ENCODE measurements at regions not wholly inside any gene's neighbourhood (a gene's known extent, or its start where the extent isn't known, plus 50 kb on each side); places are given as distances from the start of the nearest gene placed in this dataset.

GRCh38 chr2:215787025-215787424, 226.3 kb downstream of the MREG start:
- CTCF ChIA-PET (ENCODE audit: low intra/inter-chr PET ratio, low total read pairs), result no interaction called here

More at GRCh38 chr2:215787025-215787424, 226.3 kb downstream of the MREG start:
- TF ChIP-seq PITX1 (CRISPR knock-in tag; IDR thresholded peaks at IDR 0.05) (0 out of 2 replicates have a peak, but pooled peaks have one; percentile 40), ZBTB20 (CRISPR knock-in tag; IDR thresholded peaks at IDR 0.05; ENCODE audit: borderline replicate concordance, low read depth) (peak; percentile 34; the same call in 1 of the 2 replicates), SALL2 (CRISPR knock-in tag; IDR thresholded peaks at IDR 0.05) (0 out of 2 replicates have a peak, but pooled peaks have one; percentile 14), NFAT5 (CRISPR knock-in tag; IDR thresholded peaks at IDR 0.05) (no peak), GPN1 (CRISPR knock-in tag; IDR thresholded peaks at IDR 0.05; ENCODE audit: borderline replicate concordance) (no peak), CENPBD1 (CRISPR knock-in tag; IDR thresholded peaks at IDR 0.05; ENCODE audit: borderline replicate concordance, low read depth) (0 out of 2 replicates have a peak, but pooled peaks have one; percentile 54), CCDC6 (CRISPR knock-in tag; IDR thresholded peaks at IDR 0.05) (peak; percentile 19; the same call in 1 of the 2 replicates), TBX2 (CRISPR knock-in tag; IDR thresholded peaks at IDR 0.05; ENCODE audit: borderline replicate concordance) (peak; percentile 31; the same call in 1 of the 2 replicates), ZNF235 (CRISPR knock-in tag; IDR thresholded peaks at IDR 0.05; ENCODE audit: borderline replicate concordance) (no peak)
- no peak overlapping the region for H3K4me2 ChIP-seq (ENCODE audit: low read depth, low read length)
- no peaks in the 10 kb centered on the region for H3K79me2 ChIP-seq (ENCODE audit: insufficient read depth, low read length)
- no peaks in the 10 kb centered on the region for H4K20me1 ChIP-seq (ENCODE audit: insufficient read depth, low read length)
- H3K4me1 ChIP-seq (ENCODE audit: insufficient read depth, low read length), result peaks cover 71% of the 10 kb centered on the region
- DNase-seq (ENCODE audit: low spot score) (no peak), FAIRE-seq (no peak), ATAC-seq (no peak)
- no peak overlapping the region for H3K4me3 ChIP-seq (replicated peaks in 1 of 3; ENCODE audit: insufficient read depth in 1 of 3, low read depth in 2 of 3, low read length in 3 of 3)
- intact Hi-C loops (cut with micrococcal nuclease; ENCODE audit: unreplicated experiment), result no loop called here
- H3K27me3 ChIP-seq (ENCODE audit: control insufficient read depth in 1 of 2, insufficient read depth in 2 of 2, low read length in 2 of 2), result no peaks in the 10 kb centered on the region
- WGBS (ENCODE audit: low lambda C conversion rate), result 95% methylated on average over 3 of the region's 3 CpGs
- peak overlapping the region; percentile 14 for H3K27ac ChIP-seq (ENCODE audit: extremely low read length, insufficient read depth, low read length)
- POLR2A ChIA-PET, result interaction anchor here (1.3 kb wide), 1 partner anchor 41 kb away, joined by 4 read pairs; no protein-coding TSS in a partner anchor
- no peaks in the 10 kb centered on the region for H3K9me3 ChIP-seq (ENCODE audit: low read length)
- no peaks in the 10 kb centered on the region for H3K36me3 ChIP-seq (replicated peaks in 1 of 2; ENCODE audit: control insufficient read depth in 1 of 2, insufficient read depth in 2 of 2, low read length in 2 of 2)
- no peak overlapping the region for H2AFZ ChIP-seq (ENCODE audit: low read length)
- no peak overlapping the region for H3K9ac ChIP-seq (ENCODE audit: insufficient read depth, low read depth, low read length)
- in situ Hi-C loops (cut with HindIII; ENCODE audit: extremely low pct_ligation_motif_present, low pct_unique_long_range_greater_than_20kb), result loop anchor here (5.0 kb wide), 1 partner anchor 105 kb away; no protein-coding TSS in a partner anchor
- no TSS peak for BruUV-seq (replicated peaks)

All from HepG2 (cell line).